Keratinocyte (primary cell): ENCODE measurements at regions not wholly inside any gene's neighbourhood (a gene's known extent, or its start where the extent isn't known, plus 50 kb on each side); places are given as distances from the start of the nearest gene placed in this dataset.

ENCODE experiments used
- DNase-seq: peaks from one replicate; pipeline ENCODE4 v3.0.0-alpha.2; 2011; ENCODE audit warnings: low read depth, missing footprints, low spot score
- FAIRE-seq: peaks from 2 replicates; lab custom pipeline; 2011; peaks lifted over from hg19 to GRCh38; lab: Jason Lieb, UNC
- H2AFZ ChIP-seq: 2 replicates; pipeline ENCODE4 v1.6.0; 2012; ENCODE audit warnings: low read length, control low read depth, inconsistent platforms; ENCODE audit not compliant: control insufficient read depth
- H3K27ac ChIP-seq: 2 replicates; pipeline ENCODE4 v1.5.1; 2011; ENCODE audit warnings: low read length; ENCODE audit not compliant: control insufficient read depth, insufficient read depth
- H3K27me3 ChIP-seq: 3 replicates; pipeline ENCODE4 v1.6.0; 2011; ENCODE audit warnings: low read length; ENCODE audit not compliant: control insufficient read depth, insufficient read depth; ENCODE audit errors: extremely low read depth
- H3K36me3 ChIP-seq, 2 experiments: 2 replicates in 1 of 2; 3 replicates in 1 of 2; pipeline ENCODE4 v1.5.1; 2011; ENCODE audit warnings: low read length in 2 of 2, mild to moderate bottlenecking in 1 of 2; ENCODE audit not compliant: control insufficient read depth in 2 of 2, insufficient read depth in 2 of 2; ENCODE audit errors: extremely low read depth in 1 of 2
- H3K4me1 ChIP-seq: 3 replicates; pipeline ENCODE4 v1.5.1; 2011; ENCODE audit warnings: low read length; ENCODE audit not compliant: control insufficient read depth, insufficient read depth; ENCODE audit errors: extremely low read depth
- H3K4me2 ChIP-seq: 3 replicates; pipeline ENCODE4 v1.6.0; 2011; ENCODE audit warnings: low read depth, low read length; ENCODE audit not compliant: control insufficient read depth, insufficient read depth; ENCODE audit errors: extremely low read depth
- H3K4me3 ChIP-seq, 3 experiments: fragments of 200-600 bp in 1 of 3; sonication (generic) in 1 of 3; 2 replicates in 2 of 3; 3 replicates in 1 of 3; pipeline ENCODE4 v1.5.1; 2011 to 2016; ENCODE audit warnings: low read length in 3 of 3, mild to moderate bottlenecking in 3 of 3, control low read depth in 2 of 3, inconsistent platforms in 1 of 3, low read depth in 1 of 3, mixed read lengths in 1 of 3, mixed run types in 1 of 3, moderate library complexity in 1 of 3; ENCODE audit not compliant: control insufficient read depth in 2 of 3, insufficient read depth in 2 of 3; ENCODE audit errors: extremely low read depth in 1 of 3
- H3K79me2 ChIP-seq: 2 replicates; pipeline ENCODE4 v1.6.0; 2012; ENCODE audit warnings: low read length; ENCODE audit not compliant: control insufficient read depth, insufficient read depth
- H3K9ac ChIP-seq: 3 replicates; pipeline ENCODE4 v1.6.0; 2011; ENCODE audit warnings: low read length; ENCODE audit not compliant: control insufficient read depth, insufficient read depth; ENCODE audit errors: extremely low read depth
- H3K9me1 ChIP-seq: 3 replicates; pipeline ENCODE4 v1.6.0; 2011; ENCODE audit warnings: low read length; ENCODE audit not compliant: control insufficient read depth, insufficient read depth; ENCODE audit errors: extremely low read depth
- H3K9me3 ChIP-seq: 2 replicates; pipeline ENCODE4 v1.5.1; 2012; ENCODE audit warnings: low read depth, low read length; ENCODE audit not compliant: control insufficient read depth
- H4K20me1 ChIP-seq: 3 replicates; pipeline ENCODE4 v1.6.0; 2011; ENCODE audit warnings: low read length; ENCODE audit not compliant: control insufficient read depth, insufficient read depth; ENCODE audit errors: extremely low read depth
- CTCF ChIP-seq, 3 experiments: IDR thresholded peaks in 1 of 3; conservative IDR thresholded peaks in 1 of 3; optimal IDR thresholded peaks in 1 of 3; 2 replicates in 2 of 3; 3 replicates in 1 of 3; pipeline versions ENCODE3 to v1.5.1; 2011; ENCODE audit warnings: low read length in 3 of 3, mild to moderate bottlenecking in 3 of 3, moderate library complexity in 2 of 3, control low read depth in 1 of 3, inconsistent platforms in 1 of 3; ENCODE audit not compliant: insufficient read depth in 2 of 3; ENCODE audit errors: extremely low read depth in 1 of 3
- EZH2 ChIP-seq: IDR thresholded peaks from one replicate; pipeline ENCODE4 v1.6.1; 2012; ENCODE audit warnings: inconsistent platforms, mild to moderate bottlenecking, low read length, moderate library complexity
- dilution Hi-C: fragments of 300-500 bp; cut with MboI; formaldehyde crosslinking; loops from one replicate; pipeline ENCODE4 v1.7.0; 2020; ENCODE audit warnings: low sequenced_read_pairs; ENCODE audit not compliant: extremely low pct_ligation_motif_present

- H3K9me3 ChIP-seq: no peaks in the 10 kb centered on the region
- H3K27me3 ChIP-seq: no peaks in the 10 kb centered on the region
- FAIRE-seq: no peak
- peaks cover 3% of the 10 kb centered on the region for H3K4me1 ChIP-seq
- no peaks in the 10 kb centered on the region for H3K79me2 ChIP-seq
- H2AFZ ChIP-seq: no peak overlapping the region
- H3K4me3 ChIP-seq: no peak overlapping the region
- H3K9me1 ChIP-seq: no peaks in the 10 kb centered on the region
- no peaks in the 10 kb centered on the region for H4K20me1 ChIP-seq
- H3K36me3 ChIP-seq: no peaks in the 10 kb centered on the region
- no peak overlapping the region for H3K9ac ChIP-seq
- H3K27ac ChIP-seq: no peak overlapping the region
- TF ChIP-seq CTCF (optimal IDR thresholded peaks at IDR 0.05 in 1 of 3, IDR thresholded peaks at IDR 0.05 in 1 of 3, conservative IDR thresholded peaks at IDR 0.05 in 1 of 3; ENCODE audit: extremely low read depth in 1 of 3, insufficient read depth in 2 of 3, low read length in 3 of 3) (no peak), EZH2 (no peak)
- DNase-seq: no peak
- no peak overlapping the region for H3K4me2 ChIP-seq
- dilution Hi-C loops: no loop called here
Measured at GRCh38 chr20:20795119-20795518, 82.7 kb upstream of the RALGAPA2 start.

GRCh38 chr20:20793591-20793990, 81.1 kb upstream of the RALGAPA2 start:
- no peak for TF ChIP-seq EZH2
- TF ChIP-seq CTCF (optimal IDR thresholded peaks at IDR 0.05 in 1 of 3, IDR thresholded peaks at IDR 0.05 in 1 of 3, conservative IDR thresholded peaks at IDR 0.05 in 1 of 3; ENCODE audit: extremely low read depth in 1 of 3, insufficient read depth in 2 of 3, low read length in 3 of 3): no peak
- Histone ChIP-seq H3K79me2 (no peaks in the 10 kb centered on the region), H3K4me2 (no peak overlapping the region), H3K27me3 (no peaks in the 10 kb centered on the region), H3K4me3 (no peak overlapping the region), H3K4me1 (peaks cover 3% of the 10 kb centered on the region), H3K27ac (no peak overlapping the region), H3K9me1 (no peaks in the 10 kb centered on the region), H3K9ac (no peak overlapping the region), H4K20me1 (no peaks in the 10 kb centered on the region), H3K9me3 (no peaks in the 10 kb centered on the region), H3K36me3 (no peaks in the 10 kb centered on the region), H2AFZ (no peak overlapping the region)
- DNase-seq (no peak), FAIRE-seq (no peak)
- dilution Hi-C loops: no loop called here
